Embryonic facial prominence (tissue), 1 donor: ENCODE measurements at regions not wholly inside any gene's neighbourhood (a gene's known extent, or its start where the extent isn't known, plus 50 kb on each side); places are given as distances from the start of the nearest gene placed in this dataset.
A peak's percentile ranks its signal among the peaks of the same experiment; 100 is the strongest.

Source experiments
- DNase-seq: peaks from one replicate; pipeline ENCODE4 v3.0.0-alpha.2; 2016; ENCODE audit errors: extremely low spot score

GRCh38 chr4:66704243-66704642 lies 841.1 kb downstream of the CENPC start:
- DNase-seq, result no peak

DNA sequence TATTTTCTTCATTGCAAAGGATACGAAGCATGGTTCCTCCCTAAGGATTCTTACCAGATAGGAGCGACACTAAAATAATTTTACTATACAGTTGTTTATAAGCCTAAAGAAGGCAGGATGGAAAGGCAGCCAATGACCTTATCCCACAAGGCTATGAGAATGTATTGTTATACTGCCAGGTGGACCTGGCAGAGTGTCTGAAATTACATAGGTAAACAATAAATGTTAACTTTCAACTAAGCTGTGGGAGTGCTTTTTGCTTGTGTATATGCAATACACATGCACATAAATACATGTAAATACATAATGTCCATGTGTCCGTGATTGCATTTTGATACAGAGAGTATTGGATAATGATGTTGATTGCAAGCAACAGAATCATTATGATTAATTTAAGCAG lies 850.6 kb downstream of the CENPC start:
- no peak for DNase-seq

DNA sequence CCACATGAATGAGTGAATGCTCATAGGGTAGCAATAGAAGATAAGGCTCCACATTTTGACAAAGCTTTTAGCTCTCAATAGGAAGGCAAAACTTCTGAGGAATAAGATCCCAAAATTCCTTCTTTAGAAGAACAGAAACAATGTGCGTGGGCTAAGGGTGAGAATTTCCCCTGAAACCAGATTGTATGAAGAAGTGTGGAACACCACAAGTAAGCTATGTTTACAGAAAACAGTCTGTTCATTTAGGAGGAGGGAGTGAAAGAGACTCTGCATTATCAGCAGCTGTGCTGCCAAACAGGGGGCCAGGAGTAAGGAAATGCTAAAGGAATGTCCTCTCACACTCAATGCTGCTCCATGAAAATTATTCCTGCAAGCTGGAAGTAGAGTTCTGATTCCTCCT lies 851.6 kb downstream of the CENPC start:
- no peak for DNase-seq

- DNase-seq, result no peak
These were observed 854.2 kb downstream of the CENPC start for GRCh38 chr4:66691101-66691500.

DNA sequence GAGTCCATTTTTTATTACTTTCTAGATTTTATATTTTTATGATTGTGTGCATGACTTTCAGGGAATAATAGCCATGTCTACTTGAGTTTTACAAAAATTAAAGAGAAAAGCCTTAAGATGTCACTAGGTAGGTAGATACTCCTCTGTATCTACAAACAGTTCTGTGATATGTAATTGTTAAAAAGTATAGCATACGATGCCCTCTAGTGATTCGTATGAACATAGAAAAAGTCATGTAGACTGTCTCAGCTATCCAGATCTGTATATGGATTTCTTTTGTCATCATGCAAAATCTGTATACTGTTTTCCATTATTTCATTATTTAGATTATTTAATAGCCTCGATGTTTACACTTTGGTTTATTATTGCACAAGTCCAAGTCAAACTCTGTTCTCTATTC lies 856.6 kb downstream of the CENPC start:
- peak; percentile 36 for DNase-seq

- no peak for DNase-seq
These were observed 857.8 kb downstream of the CENPC start for GRCh38 chr4:66687459-66687858.

DNA sequence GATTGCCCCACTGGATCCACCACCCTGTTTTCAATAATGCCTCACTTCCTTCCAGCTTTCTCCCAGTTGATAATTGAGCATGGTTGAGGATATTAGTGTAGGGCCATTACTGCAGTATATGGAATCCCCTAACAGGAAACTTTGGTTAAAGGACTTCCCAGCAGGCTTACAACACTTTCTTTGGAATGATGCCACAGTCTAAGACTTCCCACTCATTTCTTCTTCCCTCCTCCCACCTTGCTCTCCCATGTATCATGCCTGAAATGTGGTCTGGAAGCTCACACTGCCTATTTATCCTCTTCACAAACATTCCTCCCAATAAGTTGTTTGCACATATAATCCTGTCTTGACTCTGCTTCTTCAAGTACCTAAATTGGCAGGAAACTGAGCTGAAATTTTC lies 863.3 kb downstream of the CENPC start:
- no peak for DNase-seq

GRCh38 chr4:66667249-66667648 lies 878.1 kb downstream of the CENPC start:
- no peak for DNase-seq

DNA sequence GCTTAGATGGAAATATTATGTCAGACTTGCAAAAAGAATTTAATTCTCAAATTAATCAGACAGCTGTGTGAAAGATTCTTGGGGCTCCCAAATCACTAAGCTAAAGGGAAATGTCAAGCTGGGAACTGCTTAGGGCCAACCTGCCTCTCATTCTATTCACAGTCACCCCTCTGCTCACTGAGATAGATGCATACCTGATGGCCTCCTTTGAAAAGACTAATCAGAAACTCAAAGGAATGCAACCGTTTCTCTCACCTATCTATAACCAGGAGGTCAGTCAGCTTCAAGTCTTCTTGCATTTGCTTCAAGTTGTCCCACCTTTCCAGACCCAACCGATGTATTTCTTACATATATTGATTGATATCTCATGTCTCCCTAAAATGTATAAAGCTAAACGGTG lies 882.7 kb downstream of the CENPC start:
- DNase-seq, result no peak

DNA sequence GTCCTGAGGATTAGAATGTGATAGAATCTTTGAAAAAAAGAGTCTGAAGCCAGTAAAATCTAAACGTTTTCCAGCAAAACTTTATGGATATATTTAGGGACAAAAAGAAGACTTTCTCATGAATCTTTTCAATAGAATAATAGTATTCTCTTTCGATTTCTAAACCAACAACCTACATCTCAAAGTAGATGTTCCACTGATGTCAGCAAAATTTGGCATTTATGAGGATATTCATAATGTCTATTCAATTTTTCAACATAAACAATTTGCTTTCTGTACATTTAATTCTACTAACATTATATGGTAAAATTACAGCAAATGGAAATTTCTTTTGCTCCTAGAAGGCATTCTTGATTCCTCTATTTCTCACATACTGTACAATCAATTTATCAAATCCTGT lies 886.5 kb downstream of the CENPC start:
- no peak for DNase-seq

GRCh38 chr4:66655505-66655904 lies 889.8 kb downstream of the CENPC start:
- no peak for DNase-seq

- no peak for DNase-seq
These were observed 891.4 kb downstream of the CENPC start for GRCh38 chr4:66653937-66654336.

- DNase-seq, result no peak
These were observed 896.1 kb downstream of the CENPC start for GRCh38 chr4:66649236-66649635.

DNA sequence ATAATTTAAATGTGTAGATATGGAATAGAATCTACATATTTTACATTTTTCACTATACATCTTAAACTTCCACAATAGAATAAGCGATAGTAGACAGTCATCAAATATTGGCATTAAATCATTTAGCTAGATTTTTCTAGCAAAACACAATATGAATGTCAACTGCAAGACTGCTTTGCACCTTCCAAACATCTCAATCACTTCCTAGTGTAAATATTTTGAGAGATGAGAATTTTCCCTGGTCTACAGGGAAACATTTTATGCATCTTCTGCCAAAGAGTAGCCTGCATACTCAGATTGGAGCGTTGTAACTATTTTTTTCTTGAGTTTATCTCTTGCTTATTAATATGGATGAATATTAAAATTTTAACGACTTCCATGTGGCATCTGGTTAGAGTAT lies 897.4 kb downstream of the CENPC start:
- no peak for DNase-seq

DNA sequence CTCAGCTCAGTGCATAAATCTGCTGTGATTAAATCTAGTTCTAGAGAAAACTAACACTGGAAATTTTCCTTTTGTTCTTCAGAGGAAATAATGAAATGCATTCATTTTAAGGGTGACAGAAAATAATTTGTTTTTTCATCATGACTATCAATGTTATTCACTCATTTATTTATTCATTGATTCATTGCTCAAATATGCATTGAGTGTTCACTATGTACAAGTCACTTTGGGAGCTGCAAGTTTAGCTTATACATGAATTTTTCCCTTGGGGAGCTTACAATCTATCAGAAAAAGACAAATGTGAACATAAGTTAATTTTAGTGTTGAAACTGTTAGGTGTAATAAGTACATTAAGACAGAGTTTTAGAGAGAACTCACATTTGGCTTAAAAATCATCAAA lies 897.8 kb downstream of the CENPC start:
- DNase-seq, result no peak

- DNase-seq, result no peak
These were observed 904.9 kb downstream of the CENPC start for GRCh38 chr4:66640233-66640990.

DNA sequence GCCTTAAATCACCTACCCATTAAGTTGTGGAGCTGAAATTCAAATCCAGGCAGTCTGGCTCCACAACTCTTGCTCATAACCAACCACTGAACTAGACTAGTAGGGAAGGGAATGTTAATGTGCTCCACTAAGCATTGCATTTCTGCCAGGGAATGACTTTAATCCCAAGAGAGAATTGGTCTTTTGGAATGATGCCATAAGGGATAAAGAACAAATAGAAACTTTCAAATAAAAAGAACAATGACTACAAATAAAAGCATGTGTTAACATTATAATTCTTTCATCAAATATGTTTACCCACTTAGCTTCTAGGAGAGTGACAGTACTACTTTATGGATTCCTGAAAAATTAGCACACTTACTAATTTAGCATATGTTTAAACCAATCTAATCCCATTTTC lies 905.9 kb downstream of the CENPC start:
- DNase-seq, result no peak

GRCh38 chr4:66636349-66636748 lies 909.0 kb downstream of the CENPC start:
- DNase-seq, result no peak

DNA sequence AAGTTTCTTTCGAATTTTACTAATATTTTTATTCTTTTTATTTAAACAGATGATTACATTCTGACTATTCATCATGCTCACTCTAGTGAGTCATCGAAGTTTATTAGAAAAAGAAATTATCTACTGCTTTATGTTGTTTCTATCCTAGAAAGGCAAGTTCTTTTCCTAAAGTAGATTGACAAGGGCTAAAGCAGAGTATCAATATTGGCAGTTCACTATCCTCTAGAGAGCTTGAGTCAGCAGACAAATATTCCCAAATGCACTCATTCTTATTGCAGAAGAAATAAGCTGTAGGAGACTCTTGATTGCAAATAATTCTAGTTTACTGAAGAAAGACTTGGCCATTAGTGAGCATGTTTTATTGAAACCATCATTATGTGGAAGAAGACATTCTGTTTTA lies 911.8 kb downstream of the CENPC start:
- DNase-seq, result no peak

- no peak for DNase-seq
These were observed 915.4 kb downstream of the CENPC start for GRCh38 chr4:66629927-66630326.

- DNase-seq, result no peak
These were observed 917.2 kb downstream of the CENPC start for GRCh38 chr4:66628146-66628545.

- DNase-seq, result no peak
These were observed 919.8 kb downstream of the CENPC start for GRCh38 chr4:66625480-66625879.

GRCh38 chr4:66613591-66613990 lies 931.7 kb downstream of the CENPC start:
- DNase-seq, result no peak

GRCh38 chr4:66609014-66609413 lies 936.3 kb downstream of the CENPC start:
- DNase-seq, result no peak
